Stomach smooth muscle (tissue), 2 donors: ENCODE measurements at regions not wholly inside any gene's neighbourhood (a gene's known extent, or its start where the extent isn't known, plus 50 kb on each side); places are given as distances from the start of the nearest gene placed in this dataset.

ENCODE experiments used
- H3K27ac ChIP-seq: one replicate; pipeline ENCODE4 v1.7.0; 2013; ENCODE audit warnings: mild to moderate bottlenecking, low read length, inconsistent platforms
- H3K27me3 ChIP-seq, 2 donors: one replicate each; pipeline ENCODE4 v1.7.0; 2013; ENCODE audit warnings: low read length in 2 of 2; ENCODE audit not compliant: insufficient read depth in 2 of 2, control insufficient read depth in 1 of 2
- H3K36me3 ChIP-seq, 2 donors: one replicate each; pipeline ENCODE4 v1.7.0; 2013; ENCODE audit warnings: low read length in 2 of 2; ENCODE audit not compliant: control insufficient read depth in 2 of 2, insufficient read depth in 2 of 2
- H3K4me1 ChIP-seq: one replicate; pipeline ENCODE4 v1.7.0; 2013; ENCODE audit warnings: low read length; ENCODE audit not compliant: control insufficient read depth, insufficient read depth
- H3K4me3 ChIP-seq, 2 donors: one replicate each; pipeline ENCODE4 v1.7.0; 2013; ENCODE audit warnings: low read length in 2 of 2
- H3K9ac ChIP-seq, 2 donors: one replicate each; pipeline ENCODE4 v1.7.0; 2013; ENCODE audit warnings: low read length in 2 of 2, mild to moderate bottlenecking in 1 of 2
- H3K9me3 ChIP-seq, 2 donors: one replicate each; pipeline ENCODE4 v1.7.0; 2013; ENCODE audit warnings: low read length in 2 of 2; ENCODE audit not compliant: control insufficient read depth in 2 of 2
- donor health status: healthy.
- donor health status: Pancreatic carcinoma.

GRCh38 chr13:69319656-69320055 lies 788.0 kb upstream of the ATXN8OS start:
- no peaks in the 10 kb centered on the region for H3K36me3 ChIP-seq
- no peak overlapping the region for H3K9ac ChIP-seq
- H3K9me3 ChIP-seq: no peaks in the 10 kb centered on the region
- H3K27ac ChIP-seq: no peak overlapping the region
- no peaks in the 10 kb centered on the region for H3K27me3 ChIP-seq
- no peaks in the 10 kb centered on the region for H3K4me1 ChIP-seq
- no peak overlapping the region for H3K4me3 ChIP-seq

- no peaks in the 10 kb centered on the region for H3K36me3 ChIP-seq
- no peak overlapping the region for H3K27ac ChIP-seq
- H3K4me1 ChIP-seq: no peaks in the 10 kb centered on the region
- H3K4me3 ChIP-seq: no peak overlapping the region
- H3K9me3 ChIP-seq: no peaks in the 10 kb centered on the region
- no peak overlapping the region for H3K9ac ChIP-seq
- no peaks in the 10 kb centered on the region for H3K27me3 ChIP-seq
These were observed 792.6 kb upstream of the ATXN8OS start for GRCh38 chr13:69315039-69315438.

- Histone ChIP-seq H3K36me3 (no peaks in the 10 kb centered on the region), H3K9ac (no peak overlapping the region), H3K27ac (no peak overlapping the region), H3K4me3 (no peak overlapping the region), H3K4me1 (no peaks in the 10 kb centered on the region), H3K27me3 (no peaks in the 10 kb centered on the region), H3K9me3 (no peaks in the 10 kb centered on the region)
These were observed 800.9 kb upstream of the ATXN8OS start for GRCh38 chr13:69306766-69307165.

DNA sequence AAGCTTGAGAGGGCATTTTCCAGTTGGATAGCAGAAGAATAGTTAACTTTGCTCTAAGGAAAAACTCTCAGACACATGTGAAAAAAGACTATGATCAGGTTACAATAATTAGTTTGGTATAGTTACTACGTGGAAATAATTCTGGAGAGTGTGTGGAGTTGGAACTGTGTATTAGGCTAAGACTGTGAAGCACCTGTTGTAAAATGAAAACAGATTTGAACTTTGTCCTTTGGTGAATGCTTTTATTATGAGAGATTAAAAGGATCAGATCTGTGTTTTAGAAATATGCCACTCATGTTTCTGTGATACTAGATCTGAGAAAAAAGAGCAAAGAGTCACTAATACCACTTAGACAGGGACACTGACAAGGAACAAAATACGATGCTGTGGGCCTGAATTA lies 807.5 kb upstream of the ATXN8OS start:
- no peaks in the 10 kb centered on the region for H3K36me3 ChIP-seq

GRCh38 chr13:69296130-69296529 lies 811.5 kb upstream of the ATXN8OS start:
- Histone ChIP-seq H3K36me3 (no peaks in the 10 kb centered on the region), H3K27ac (no peak overlapping the region), H3K27me3 (no peaks in the 10 kb centered on the region), H3K9me3 (no peaks in the 10 kb centered on the region), H3K9ac (no peak overlapping the region), H3K4me1 (no peaks in the 10 kb centered on the region), H3K4me3 (no peak overlapping the region)

More for the DNA sequence above, 807.5 kb upstream of the ATXN8OS start:
- no peak overlapping the region for H3K27ac ChIP-seq
- no peaks in the 10 kb centered on the region for H3K4me1 ChIP-seq
- H3K9ac ChIP-seq: no peak overlapping the region
- no peaks in the 10 kb centered on the region for H3K9me3 ChIP-seq
- H3K4me3 ChIP-seq: no peak overlapping the region
- H3K27me3 ChIP-seq: no peaks in the 10 kb centered on the region

- Histone ChIP-seq H3K27ac (no peak overlapping the region), H3K4me1 (no peaks in the 10 kb centered on the region), H3K9ac (no peak overlapping the region), H3K27me3 (no peaks in the 10 kb centered on the region), H3K9me3 (no peaks in the 10 kb centered on the region), H3K36me3 (no peaks in the 10 kb centered on the region), H3K4me3 (no peak overlapping the region)
These were observed 814.7 kb upstream of the ATXN8OS start for GRCh38 chr13:69292789-69293425.

- no peaks in the 10 kb centered on the region for H3K36me3 ChIP-seq
- no peaks in the 10 kb centered on the region for H3K4me1 ChIP-seq
- H3K27me3 ChIP-seq: no peaks in the 10 kb centered on the region
- no peak overlapping the region for H3K4me3 ChIP-seq
- no peak overlapping the region for H3K27ac ChIP-seq
- H3K9ac ChIP-seq: no peak overlapping the region
- no peaks in the 10 kb centered on the region for H3K9me3 ChIP-seq
These were observed 816.2 kb upstream of the ATXN8OS start for GRCh38 chr13:69291292-69291906.

- H3K4me3 ChIP-seq: no peak overlapping the region
- H3K4me1 ChIP-seq: no peaks in the 10 kb centered on the region
- H3K27ac ChIP-seq: no peak overlapping the region
- H3K9ac ChIP-seq: no peak overlapping the region
- no peaks in the 10 kb centered on the region for H3K9me3 ChIP-seq
- no peaks in the 10 kb centered on the region for H3K36me3 ChIP-seq
- no peaks in the 10 kb centered on the region for H3K27me3 ChIP-seq
These were observed 819.6 kb upstream of the ATXN8OS start for GRCh38 chr13:69288026-69288425.

DNA sequence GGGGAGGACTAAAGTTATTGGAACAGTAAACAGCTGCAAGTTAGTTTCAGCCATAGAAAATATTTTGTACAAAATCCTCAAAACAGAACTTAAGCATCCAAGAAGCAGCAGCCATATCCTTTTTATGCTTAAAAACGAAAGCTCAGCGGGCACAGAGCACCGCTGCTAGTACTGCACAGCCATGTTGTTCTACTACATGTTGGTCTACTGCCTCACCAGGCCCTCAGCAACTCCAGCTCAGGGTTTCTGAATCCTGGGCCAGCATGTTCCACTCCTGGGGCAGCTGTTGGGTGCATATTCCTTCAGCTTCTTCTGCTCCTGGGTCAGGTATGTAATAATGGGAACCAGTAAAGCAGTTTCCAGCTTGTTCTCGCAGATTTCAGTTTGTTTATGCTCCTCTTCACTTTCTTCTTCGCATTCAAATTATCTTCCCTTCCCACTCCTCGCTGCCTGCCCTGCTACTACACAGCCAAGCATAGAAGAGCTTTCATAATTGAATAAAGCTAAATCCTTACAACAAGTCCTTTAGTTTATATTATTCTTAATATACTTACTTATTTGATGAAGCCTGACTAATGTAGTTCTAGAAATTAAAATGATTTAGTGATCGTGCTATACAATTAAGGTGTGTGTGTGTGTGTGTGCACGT lies 820.5 kb upstream of the ATXN8OS start:
- Histone ChIP-seq H3K27me3 (no peaks in the 10 kb centered on the region), H3K9me3 (no peaks in the 10 kb centered on the region), H3K9ac (no peak overlapping the region), H3K36me3 (no peaks in the 10 kb centered on the region), H3K4me3 (no peak overlapping the region), H3K4me1 (no peaks in the 10 kb centered on the region), H3K27ac (no peak overlapping the region)

GRCh38 chr13:69283837-69284236 lies 823.8 kb upstream of the ATXN8OS start:
- Histone ChIP-seq H3K4me1 (no peaks in the 10 kb centered on the region), H3K27ac (no peak overlapping the region), H3K27me3 (no peaks in the 10 kb centered on the region), H3K9me3 (no peaks in the 10 kb centered on the region), H3K36me3 (no peaks in the 10 kb centered on the region), H3K4me3 (no peak overlapping the region), H3K9ac (no peak overlapping the region)

GRCh38 chr13:69283301-69283700 lies 824.3 kb upstream of the ATXN8OS start:
- no peak overlapping the region for H3K27ac ChIP-seq
- no peaks in the 10 kb centered on the region for H3K9me3 ChIP-seq
- H3K9ac ChIP-seq: no peak overlapping the region
- H3K27me3 ChIP-seq: no peaks in the 10 kb centered on the region
- H3K4me1 ChIP-seq: no peaks in the 10 kb centered on the region
- no peaks in the 10 kb centered on the region for H3K36me3 ChIP-seq
- H3K4me3 ChIP-seq: no peak overlapping the region
